ENCODE measurements at regions not wholly inside any gene's neighbourhood (a gene's known extent, or its start where the extent isn't known, plus 50 kb on each side); places are given as distances from the start of the nearest gene placed in this dataset.

GRCh38 chr4:8735236-8736089 lies 136.2 kb downstream of the HMX1 start:
- DNase-seq (ENCODE audit: low read depth) = no peak
- H3K4me3 ChIP-seq (ENCODE audit: low read length) = no peak overlapping the region
- TF ChIP-seq, protein P1, sequence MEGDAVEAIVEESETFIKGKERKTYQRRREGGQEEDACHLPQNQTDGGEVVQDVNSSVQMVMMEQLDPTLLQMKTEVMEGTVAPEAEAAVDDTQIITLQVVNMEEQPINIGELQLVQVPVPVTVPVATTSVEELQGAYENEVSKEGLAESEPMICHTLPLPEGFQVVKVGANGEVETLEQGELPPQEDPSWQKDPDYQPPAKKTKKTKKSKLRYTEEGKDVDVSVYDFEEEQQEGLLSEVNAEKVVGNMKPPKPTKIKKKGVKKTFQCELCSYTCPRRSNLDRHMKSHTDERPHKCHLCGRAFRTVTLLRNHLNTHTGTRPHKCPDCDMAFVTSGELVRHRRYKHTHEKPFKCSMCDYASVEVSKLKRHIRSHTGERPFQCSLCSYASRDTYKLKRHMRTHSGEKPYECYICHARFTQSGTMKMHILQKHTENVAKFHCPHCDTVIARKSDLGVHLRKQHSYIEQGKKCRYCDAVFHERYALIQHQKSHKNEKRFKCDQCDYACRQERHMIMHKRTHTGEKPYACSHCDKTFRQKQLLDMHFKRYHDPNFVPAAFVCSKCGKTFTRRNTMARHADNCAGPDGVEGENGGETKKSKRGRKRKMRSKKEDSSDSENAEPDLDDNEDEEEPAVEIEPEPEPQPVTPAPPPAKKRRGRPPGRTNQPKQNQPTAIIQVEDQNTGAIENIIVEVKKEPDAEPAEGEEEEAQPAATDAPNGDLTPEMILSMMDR (conservative IDR thresholded peaks at IDR 0.05; ENCODE audit: low read length) = no peak

DNA sequence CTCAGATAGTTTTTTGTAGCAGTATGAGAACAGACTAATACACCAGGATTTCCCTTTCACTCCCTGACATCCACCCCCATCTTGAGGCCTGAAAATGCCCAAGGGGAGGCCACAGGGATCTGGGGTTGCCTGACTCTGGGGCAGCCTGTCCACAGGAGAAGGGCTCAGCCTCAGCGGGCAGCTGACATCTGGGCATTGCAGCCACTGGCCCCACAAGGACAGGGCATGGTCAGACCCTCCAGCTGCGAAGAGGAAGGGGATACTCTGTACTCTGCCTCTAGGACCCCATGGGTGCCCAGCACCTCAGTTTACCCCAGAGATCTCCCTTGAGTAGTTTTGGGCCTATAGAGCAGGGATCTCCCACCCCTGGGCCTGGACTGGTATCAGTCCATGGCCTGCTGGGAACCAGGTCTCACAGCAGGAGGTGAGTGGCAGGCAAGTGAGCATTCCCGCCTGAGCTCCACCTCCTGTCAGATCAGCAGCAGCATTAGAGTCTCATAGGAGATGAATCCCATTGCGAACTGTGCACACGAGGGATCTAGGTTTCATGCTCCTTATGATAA lies 138.9 kb downstream of the HMX1 start:
- no peak for DNase-seq (ENCODE audit: low read depth)
- H3K4me3 ChIP-seq (ENCODE audit: low read length) = no peak overlapping the region
- TF ChIP-seq, protein P1 (conservative IDR thresholded peaks at IDR 0.05; ENCODE audit: low read length) = no peak

DNA sequence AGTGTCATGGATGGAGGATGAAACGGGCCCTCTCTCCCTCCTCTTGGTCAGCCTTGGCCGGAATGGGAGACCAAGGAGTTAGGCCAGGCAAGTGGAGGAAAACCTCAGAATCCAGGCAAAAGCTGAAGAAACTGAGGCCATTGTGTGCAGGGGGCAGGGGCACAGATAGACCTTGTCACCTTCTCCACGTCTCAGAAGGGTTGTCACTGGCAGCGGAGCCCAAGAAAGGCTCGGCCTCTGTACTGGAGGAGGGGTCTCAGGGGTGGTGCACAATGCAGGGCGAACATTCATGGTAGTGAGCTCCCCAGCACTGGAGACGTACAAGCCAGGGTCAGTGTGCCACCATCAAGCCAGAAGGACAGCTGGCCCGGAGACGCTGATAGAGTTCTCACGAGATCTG lies 139.5 kb downstream of the CPZ start:
- TF ChIP-seq, protein P1 (conservative IDR thresholded peaks at IDR 0.05; ENCODE audit: low read length) = no peak
- no peak for DNase-seq (ENCODE audit: low read depth)

DNA sequence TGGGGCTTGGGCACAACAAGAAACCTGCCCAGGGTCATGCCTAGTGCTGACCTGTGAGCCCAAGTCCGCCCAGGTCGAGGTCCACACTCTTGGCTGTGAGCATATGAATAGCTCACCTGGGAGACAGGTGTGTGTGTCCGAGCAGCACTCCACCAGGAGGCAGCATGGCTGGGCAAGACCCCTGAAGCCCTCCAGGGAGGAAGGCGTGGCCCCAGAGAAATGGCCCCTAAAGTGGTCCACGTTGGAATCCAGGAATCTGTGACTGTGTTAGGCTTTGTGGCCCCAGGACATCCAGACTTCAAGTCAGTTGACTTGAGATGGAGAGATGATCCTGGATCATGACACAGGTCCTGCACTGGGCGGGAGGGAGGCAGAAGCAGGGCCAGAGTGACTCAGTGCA lies 138.8 kb downstream of the CPZ start:
- H3K4me3 ChIP-seq (ENCODE audit: low read length) = no peak overlapping the region
- TF ChIP-seq, protein P1 (conservative IDR thresholded peaks at IDR 0.05; ENCODE audit: low read length) = no peak
- DNase-seq (ENCODE audit: low read depth) = no peak

More for the DNA sequence above, 139.5 kb downstream of the CPZ start:
- H3K4me3 ChIP-seq (ENCODE audit: low read length) = no peak overlapping the region

- no peak overlapping the region for H3K4me3 ChIP-seq (ENCODE audit: low read length)
- no peak for DNase-seq (ENCODE audit: low read depth)
- TF ChIP-seq, protein P1 (conservative IDR thresholded peaks at IDR 0.05; ENCODE audit: low read length) = no peak
Observed at GRCh38 chr4:8730681-8731080, 138.1 kb downstream of the CPZ start.

DNA sequence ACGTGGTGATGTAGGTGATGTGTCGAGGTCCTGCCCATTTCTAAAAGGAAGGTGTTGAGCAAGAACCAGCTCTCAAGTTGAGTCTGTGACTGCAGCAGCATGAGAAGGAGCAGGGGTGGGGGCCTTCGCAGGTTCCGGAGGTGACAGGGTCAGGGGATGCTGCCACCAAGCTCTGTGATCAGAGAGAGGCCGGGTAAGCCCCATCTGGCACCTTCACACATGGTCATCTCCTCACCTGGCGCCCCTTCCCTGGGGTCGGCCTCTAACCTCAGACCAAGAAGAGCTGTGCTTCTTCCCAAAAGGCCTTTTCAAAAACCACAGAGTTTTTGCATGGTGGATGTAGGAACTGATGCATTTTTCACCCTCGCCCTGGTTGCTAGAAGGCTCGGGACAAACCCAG lies 137.6 kb downstream of the CPZ start:
- no peak for DNase-seq (ENCODE audit: low read depth)
- TF ChIP-seq, protein P1 (conservative IDR thresholded peaks at IDR 0.05; ENCODE audit: low read length) = no peak
- H3K4me3 ChIP-seq (ENCODE audit: low read length) = no peak overlapping the region
